H9 (cell line): ENCODE measurements at regions not wholly inside any gene's neighbourhood (a gene's known extent, or its start where the extent isn't known, plus 50 kb on each side); places are given as distances from the start of the nearest gene placed in this dataset.

ENCODE experiments used
- DNase-seq: peaks from one replicate; pipeline ENCODE4 v3.0.0-alpha.2; 2017
- H2AFZ ChIP-seq: one replicate; pipeline ENCODE4 v1.6.1; 2013; ENCODE audit warnings: mild to moderate bottlenecking, low read length, control low read depth, moderate library complexity
- H2AK5ac ChIP-seq: 2 replicates; pipeline ENCODE4 v1.6.1; 2013; ENCODE audit warnings: low read length, control low read depth, mixed read lengths; ENCODE audit not compliant: insufficient read length
- H2BK120ac ChIP-seq: one replicate; pipeline ENCODE4 v1.6.1; 2013; ENCODE audit warnings: low read depth, mild to moderate bottlenecking, low read length, control low read depth, inconsistent platforms; ENCODE audit not compliant: poor library complexity, severe bottlenecking
- H2BK12ac ChIP-seq: 2 replicates; pipeline ENCODE4 v1.6.1; 2013; ENCODE audit warnings: low read length, control low read depth, mixed read lengths, low read depth; ENCODE audit not compliant: insufficient read length
- H2BK15ac ChIP-seq: 2 replicates; pipeline ENCODE4 v1.6.1; 2013; ENCODE audit warnings: low read depth, low read length, control low read depth
- H2BK20ac ChIP-seq: one replicate; pipeline ENCODE4 v1.6.1; 2013; ENCODE audit warnings: low read depth, mild to moderate bottlenecking, low read length, control low read depth, inconsistent platforms; ENCODE audit not compliant: poor library complexity, severe bottlenecking
- H2BK5ac ChIP-seq: 2 replicates; pipeline ENCODE4 v1.6.1; 2013; ENCODE audit warnings: low read length, control low read depth, mixed read lengths; ENCODE audit not compliant: insufficient read length
- H3K14ac ChIP-seq: 2 replicates; pipeline ENCODE4 v1.6.1; 2013; ENCODE audit warnings: low read length, control low read depth; ENCODE audit not compliant: insufficient read depth
- H3K18ac ChIP-seq: 2 replicates; pipeline ENCODE4 v1.6.1; 2013; ENCODE audit warnings: low read depth, mild to moderate bottlenecking, mixed read lengths, low read length, control low read depth; ENCODE audit not compliant: insufficient read length
- H3K23ac ChIP-seq: 2 replicates; pipeline ENCODE4 v1.6.1; 2013; ENCODE audit warnings: low read length, control low read depth, mixed read lengths, low read depth; ENCODE audit not compliant: insufficient read length
- H3K23me2 ChIP-seq: 2 replicates; pipeline ENCODE4 v1.6.1; 2013; ENCODE audit warnings: low read depth, mild to moderate bottlenecking, mixed read lengths, low read length, control low read depth; ENCODE audit not compliant: insufficient read length, poor library complexity, severe bottlenecking
- H3K27ac ChIP-seq: 2 replicates; pipeline ENCODE4 v1.5.1; 2013; ENCODE audit warnings: low read length, control low read depth, mixed read lengths, low read depth; ENCODE audit not compliant: insufficient read length
- H3K27me3 ChIP-seq: 2 replicates; pipeline ENCODE4 v1.6.1; 2013; ENCODE audit warnings: low read length, control low read depth, inconsistent platforms; ENCODE audit not compliant: insufficient read depth
- H3K4ac ChIP-seq: 2 replicates; pipeline ENCODE4 v1.6.1; 2013; ENCODE audit warnings: low read depth, mild to moderate bottlenecking, control low read depth, inconsistent platforms, low read length, moderate library complexity
- H3K4me1 ChIP-seq: 2 replicates; pipeline ENCODE4 v1.6.1; 2013; ENCODE audit warnings: low read length, control low read depth, inconsistent platforms; ENCODE audit not compliant: insufficient read depth
- H3K4me2 ChIP-seq: 2 replicates; pipeline ENCODE4 v1.6.1; 2013; ENCODE audit warnings: low read length, control low read depth, mixed read lengths; ENCODE audit not compliant: insufficient read length, insufficient read depth
- H3K56ac ChIP-seq: 2 replicates; pipeline ENCODE4 v1.6.1; 2013; ENCODE audit warnings: low read depth, mild to moderate bottlenecking, mixed read lengths, low read length, control low read depth; ENCODE audit not compliant: insufficient read length
- H3K79me1 ChIP-seq: 2 replicates; pipeline ENCODE4 v1.6.1; 2013; ENCODE audit warnings: low read depth, mild to moderate bottlenecking, moderate library complexity, low read length, control low read depth, inconsistent platforms; ENCODE audit not compliant: insufficient read depth, poor library complexity, severe bottlenecking
- H3K79me2 ChIP-seq: 2 replicates; pipeline ENCODE4 v1.6.1; 2013; ENCODE audit warnings: low read length, control low read depth, inconsistent platforms; ENCODE audit not compliant: insufficient read depth
- H3K9ac ChIP-seq: 2 replicates; pipeline ENCODE4 v1.6.1; 2013; ENCODE audit warnings: low read length, control low read depth, mixed read lengths; ENCODE audit not compliant: insufficient read length; ENCODE audit errors: extremely low read depth
- H3K9me3 ChIP-seq: one replicate; pipeline ENCODE4 v1.6.1; 2013; ENCODE audit warnings: low read depth, low read length, inconsistent platforms; ENCODE audit not compliant: control insufficient read depth
- H3T11ph ChIP-seq: one replicate; pipeline ENCODE4 v1.6.1; 2013; ENCODE audit warnings: mild to moderate bottlenecking, low read length, control low read depth, inconsistent platforms
- H4K20me1 ChIP-seq: one replicate; pipeline ENCODE4 v1.6.1; 2013; ENCODE audit not compliant: control insufficient read depth, insufficient read length, insufficient read depth
- H4K5ac ChIP-seq: 2 replicates; pipeline ENCODE4 v1.6.1; 2013; ENCODE audit warnings: low read depth, mild to moderate bottlenecking, mixed read lengths, low read length, control low read depth; ENCODE audit not compliant: insufficient read length
- H4K8ac ChIP-seq: replicated peaks from 2 replicates; pipeline ENCODE4 v1.6.1; 2013; ENCODE audit warnings: low read length, control low read depth, mixed read lengths, low read depth; ENCODE audit not compliant: insufficient read length
- H4K91ac ChIP-seq: 2 replicates; pipeline ENCODE4 v1.6.1; 2013; ENCODE audit warnings: low read depth, mild to moderate bottlenecking, moderate library complexity, mixed read lengths, low read length, control low read depth; ENCODE audit not compliant: insufficient read length
- H3K27ac Mint-ChIP-seq, 3 experiments: 2 replicates in 2 of 3; 3 replicates in 1 of 3; pipeline ENCODE4 v1.8.0; 2020 to 2021; ENCODE audit warnings: mixed read lengths in 3 of 3, mild to moderate bottlenecking in 1 of 3, moderate library complexity in 1 of 3
- H3K27me3 Mint-ChIP-seq: 2 replicates; pipeline ENCODE4 v1.8.0; 2021; ENCODE audit warnings: low read depth, mild to moderate bottlenecking, moderate library complexity, mixed read lengths
- H3K36me3 Mint-ChIP-seq, 3 experiments: 2 replicates in 2 of 3; 3 replicates in 1 of 3; pipeline ENCODE4 v1.8.0; 2020 to 2021; ENCODE audit warnings: low read depth in 3 of 3, mixed read lengths in 3 of 3; ENCODE audit not compliant: insufficient read depth in 1 of 3
- H3K4me1 Mint-ChIP-seq, 2 experiments: 2 replicates each; pipeline ENCODE4 v1.8.0; 2020; ENCODE audit warnings: mixed read lengths in 2 of 2
- H3K4me3 Mint-ChIP-seq, 2 experiments: 2 replicates in 1 of 2; 3 replicates in 1 of 2; pipeline ENCODE4 v1.8.0; 2020 to 2021; ENCODE audit warnings: mild to moderate bottlenecking in 2 of 2, mixed read lengths in 2 of 2, moderate library complexity in 1 of 2
- H3K9me3 Mint-ChIP-seq, 2 experiments: 2 replicates in 1 of 2; 3 replicates in 1 of 2; pipeline ENCODE4 v1.8.0; 2020; ENCODE audit warnings: mild to moderate bottlenecking in 2 of 2, mixed read lengths in 2 of 2, moderate library complexity in 1 of 2
- CTCF ChIP-seq: fragments of 200-600 bp; sonication (generic); conservative IDR thresholded peaks from 3 replicates; pipeline ENCODE4 v1.8.0; 2021; ENCODE audit warnings: antibody characterized with exemption, mild to moderate bottlenecking
- WGBS: extraction: QIAGEN DNeasy Blood & Tissue Kit; methylation state at CpG from one replicate; pipeline ENCODE4 v1.1.7; 2013; ENCODE audit warnings: missing lambda C conversion rate, low lambda C conversion rate, mixed read lengths; ENCODE audit not compliant: insufficient read length; ENCODE audit errors: extremely low coverage; 5-methylcytosine and 5-hydroxymethylcytosine counted together

- H3K27ac ChIP-seq: no peak overlapping the region
- H3K4me3 Mint-ChIP-seq: no peak overlapping the region
- no peak overlapping the region for H4K5ac ChIP-seq
- H3K23ac ChIP-seq: no peak overlapping the region
- H3K27me3 Mint-ChIP-seq: peaks cover 5% of the 10 kb centered on the region
- H2BK20ac ChIP-seq: no peak overlapping the region
- peaks cover 13 to 41% (median 14%) of the 10 kb centered on the region in 3 experiments; a peak in 6 of 7 replicates for H3K36me3 Mint-ChIP-seq
- H3K79me2 ChIP-seq: no peaks in the 10 kb centered on the region
- H3K4me2 ChIP-seq: no peak overlapping the region
- H3K27me3 ChIP-seq: no peaks in the 10 kb centered on the region
- no peak overlapping the region for H4K91ac ChIP-seq
- no peak overlapping the region for H3K18ac ChIP-seq
- H2AFZ ChIP-seq: no peak overlapping the region
- no peak overlapping the region for H3K56ac ChIP-seq
- H4K8ac ChIP-seq: no peak overlapping the region
- no peak overlapping the region for H2BK5ac ChIP-seq
- H3K14ac ChIP-seq: no peak overlapping the region
- no peak for DNase-seq
- H3K9me3 ChIP-seq: peaks cover 86% of the 10 kb centered on the region
- no peak overlapping the region for H3T11ph ChIP-seq
- peaks cover 98 to 99% of the 10 kb centered on the region in 2 experiments for H3K9me3 Mint-ChIP-seq
- H3K9ac ChIP-seq: no peak overlapping the region
- H2BK15ac ChIP-seq: no peak overlapping the region
- H2BK12ac ChIP-seq: no peak overlapping the region
- TF ChIP-seq CTCF: no peak
- no peak overlapping the region for H2BK120ac ChIP-seq
- no peaks in the 10 kb centered on the region for H4K20me1 ChIP-seq
- H3K4me1 Mint-ChIP-seq: no peaks in the 10 kb centered on the region
- H3K4me1 ChIP-seq: no peaks in the 10 kb centered on the region
- H3K23me2 ChIP-seq: no peaks in the 10 kb centered on the region
- no peak overlapping the region for H3K4ac ChIP-seq
- no peak overlapping the region; a peak in 1 of 7 replicates for H3K27ac Mint-ChIP-seq
- no peak overlapping the region for H2AK5ac ChIP-seq
- no peaks in the 10 kb centered on the region for H3K79me1 ChIP-seq
- no CpG with 5 or more reads among the region's 1 CpG for WGBS
Observed at GRCh38 chr10:42482411-42482810, 156.0 kb downstream of the ZNF33B start.
